ENCODE measurements at regions not wholly inside any gene's neighbourhood (a gene's known extent, or its start where the extent isn't known, plus 50 kb on each side); places are given as distances from the start of the nearest gene placed in this dataset.

- no peak for DNase-seq
Measured at GRCh38 chrX:69083361-69083760, 81.9 kb downstream of the PJA1 start.

- no peak for DNase-seq
Measured at GRCh38 chrX:69082753-69083150, 82.5 kb downstream of the PJA1 start.

GRCh38 chrX:69082055-69082752 is 83.0 kb downstream of the PJA1 start:
- no peak for DNase-seq

DNA sequence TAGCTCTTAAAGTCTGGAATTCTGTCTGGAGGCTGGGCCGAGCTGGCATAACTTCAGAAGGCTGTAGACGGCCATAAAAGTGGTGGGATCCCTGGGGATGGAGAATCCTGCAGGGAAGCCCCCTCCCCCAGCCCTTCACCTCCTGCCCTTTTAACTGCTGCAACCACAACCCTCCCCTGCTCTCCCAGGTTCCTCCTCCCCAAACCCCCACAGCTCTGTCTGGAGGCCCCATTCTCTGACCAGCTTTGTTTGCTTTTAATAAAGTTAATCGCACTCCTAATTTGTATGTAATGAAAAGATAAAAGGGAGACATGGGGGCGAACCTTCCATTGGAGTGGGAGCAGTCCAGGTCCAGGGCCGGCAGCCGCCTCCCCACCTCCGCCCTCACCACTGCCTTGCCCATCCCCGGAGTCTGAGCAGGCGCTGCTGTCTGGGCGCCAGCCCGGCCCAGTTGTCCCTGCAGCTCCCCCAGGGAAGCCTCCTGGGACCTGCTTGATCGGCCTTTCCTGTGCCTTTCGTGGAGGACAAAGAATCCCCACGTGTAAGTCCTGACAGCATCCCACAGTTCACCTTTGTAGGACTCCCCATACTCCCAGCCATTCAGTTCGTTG is 84.3 kb downstream of the PJA1 start:
- DNase-seq, result no peak

DNA sequence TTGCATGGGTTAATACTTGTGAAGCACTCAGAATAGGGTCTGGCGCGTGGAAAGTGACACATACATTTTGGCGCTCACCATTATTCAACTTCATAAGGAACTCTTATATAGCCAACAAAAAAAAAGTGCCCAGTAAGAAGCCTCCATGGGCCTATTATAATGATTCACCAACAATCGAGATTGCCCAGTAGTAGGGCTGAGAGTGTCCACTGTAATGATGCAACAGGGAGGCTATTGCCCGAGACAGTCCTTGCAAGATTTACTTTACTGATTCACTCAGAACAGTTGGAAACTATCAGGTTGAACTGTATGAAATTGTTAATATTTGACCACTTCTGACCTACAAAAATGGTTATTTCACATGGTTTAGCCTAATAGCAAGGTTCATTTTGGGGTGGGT is 86.0 kb downstream of the PJA1 start:
- no peak for DNase-seq

GRCh38 chrX:69077895-69078455 is 87.3 kb downstream of the PJA1 start:
- no peak for DNase-seq

GRCh38 chrX:69076088-69076487 is 89.2 kb downstream of the PJA1 start:
- no peak for DNase-seq

DNA sequence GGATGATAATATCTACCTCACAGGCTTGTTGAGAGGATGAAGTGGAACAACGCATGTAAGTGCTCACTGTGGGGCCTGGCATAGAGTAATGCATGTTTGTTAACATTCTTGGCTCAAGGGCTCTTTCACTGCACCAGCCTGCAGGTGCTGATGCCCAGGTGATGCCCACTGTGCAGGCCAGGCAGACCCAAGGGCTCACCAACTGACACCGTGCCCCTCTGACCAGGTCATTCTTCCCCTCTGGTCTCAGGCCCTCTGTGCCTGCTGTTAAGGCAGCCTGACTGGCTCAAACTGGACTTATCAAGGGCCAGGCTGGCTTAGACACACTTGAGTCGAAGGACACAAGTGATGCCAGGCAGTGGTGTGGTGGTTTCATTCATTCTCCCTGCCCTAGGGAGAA is 90.5 kb downstream of the PJA1 start:
- no peak for DNase-seq

DNA sequence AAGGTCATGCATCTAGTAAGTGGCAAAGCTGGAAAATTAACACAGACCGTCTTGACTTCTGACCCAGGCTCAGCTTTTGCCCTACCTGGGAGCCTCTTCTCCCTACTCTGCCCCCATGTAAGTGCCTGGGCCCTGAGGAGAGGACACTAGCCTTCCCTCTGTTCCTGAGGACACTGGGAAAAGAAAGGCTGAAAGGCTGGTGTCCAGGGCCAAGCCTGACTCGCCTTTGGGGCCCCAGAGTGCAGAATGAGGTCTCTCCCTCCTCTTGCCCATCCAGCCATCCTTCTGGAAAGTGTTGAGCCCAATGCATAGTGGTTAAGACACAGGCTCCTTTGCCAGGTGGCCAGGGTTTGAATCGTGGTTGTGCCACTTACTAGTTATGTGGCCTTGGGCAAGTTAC is 91.5 kb downstream of the PJA1 start:
- no peak for DNase-seq

DNA sequence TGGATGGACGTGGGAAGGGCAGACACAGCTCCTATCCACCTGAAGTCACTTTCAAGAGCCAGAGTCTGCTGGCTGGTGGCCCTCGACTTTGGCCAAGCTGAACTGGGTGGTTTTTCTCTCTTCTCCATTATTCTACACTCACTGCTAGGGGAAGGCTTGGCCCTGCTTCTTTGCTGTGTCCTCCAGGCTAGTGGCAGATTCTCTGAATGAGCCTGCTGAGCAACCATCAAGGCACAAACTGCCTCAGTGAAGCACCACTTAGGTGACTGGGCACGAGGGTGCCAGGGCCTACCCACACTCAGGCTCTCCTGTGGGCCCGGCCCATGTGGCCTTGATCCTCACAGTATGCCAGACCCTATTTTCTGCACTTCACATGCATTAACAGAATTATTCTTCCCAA is 92.0 kb downstream of the PJA1 start:
- no peak for DNase-seq

GRCh38 chrX:69072486-69073006 is 92.7 kb downstream of the PJA1 start:
- DNase-seq, result no peak

GRCh38 chrX:69070949-69071650 is 94.2 kb downstream of the PJA1 start:
- DNase-seq, result no peak

GRCh38 chrX:69069876-69070275 is 95.4 kb downstream of the PJA1 start:
- no peak for DNase-seq

- no peak for DNase-seq
Measured at GRCh38 chrX:69069086-69069445, 96.2 kb downstream of the PJA1 start.

DNA sequence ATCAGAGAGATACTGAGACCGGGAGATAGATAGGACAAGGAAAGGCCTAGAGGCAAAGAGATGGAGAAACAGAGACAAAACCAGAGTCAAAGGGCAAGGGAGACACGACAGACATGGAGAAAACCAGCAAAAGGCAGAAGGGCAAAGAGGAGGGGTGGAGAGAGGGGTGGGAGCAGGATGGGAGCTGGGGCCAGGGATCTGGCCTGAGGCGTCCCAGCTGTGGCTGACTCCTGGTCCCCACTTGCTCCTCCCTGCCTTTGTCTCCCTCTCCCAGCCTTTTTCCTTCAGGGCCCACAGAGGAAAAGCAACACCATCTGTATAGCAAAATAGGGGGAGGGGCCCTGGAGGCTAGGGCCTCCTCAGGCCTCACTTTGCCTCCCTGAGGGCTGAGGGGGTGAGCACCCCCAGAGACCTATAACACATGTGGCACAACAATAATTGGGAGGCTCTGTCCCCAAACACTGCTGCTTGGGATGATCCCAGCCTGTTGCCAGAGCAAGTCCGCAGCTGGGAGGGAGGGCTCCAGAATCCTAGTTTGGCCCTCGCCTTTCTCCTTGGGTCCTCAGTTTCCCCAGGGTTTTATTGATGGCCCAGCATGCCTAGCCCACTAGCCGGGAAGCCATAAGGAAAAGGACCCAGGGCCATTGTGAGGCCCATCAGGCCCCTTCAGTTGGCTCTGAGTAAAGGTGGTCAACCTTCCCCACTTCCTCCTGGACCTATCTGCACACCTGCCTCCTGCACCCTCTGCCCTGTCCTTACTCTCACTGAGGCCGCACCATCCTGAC is 96.8 kb downstream of the PJA1 start:
- no peak for DNase-seq

GRCh38 chrX:69067841-69068240 is 97.4 kb downstream of the PJA1 start:
- DNase-seq, result no peak

DNA sequence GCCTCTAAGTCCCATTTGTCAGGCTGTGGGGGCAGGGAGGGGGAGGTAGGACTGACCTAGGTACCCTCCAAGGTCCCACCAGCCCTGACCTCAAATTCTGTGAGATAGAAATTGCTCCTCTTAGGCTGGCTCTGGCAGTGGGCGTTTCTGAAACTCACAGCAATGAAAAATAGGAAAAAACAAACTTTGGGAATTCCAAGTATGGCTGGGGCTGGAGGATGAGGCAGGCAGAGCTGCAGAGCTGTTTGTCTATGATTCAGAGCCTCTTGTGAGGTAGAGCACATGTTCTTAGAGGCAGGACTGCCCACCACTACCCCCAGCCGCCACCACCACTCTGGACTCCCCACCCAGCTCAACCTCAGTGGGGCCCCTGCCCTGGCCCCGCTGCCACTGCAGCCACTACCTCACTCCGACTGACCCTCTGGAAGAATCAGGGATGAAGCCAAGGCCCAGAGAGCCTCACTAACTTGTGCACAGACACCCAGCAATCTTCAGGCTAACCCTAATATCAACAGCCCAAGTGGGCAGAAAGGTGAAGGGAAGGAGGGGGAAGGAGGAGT is 98.2 kb downstream of the PJA1 start:
- no peak for DNase-seq

DNA sequence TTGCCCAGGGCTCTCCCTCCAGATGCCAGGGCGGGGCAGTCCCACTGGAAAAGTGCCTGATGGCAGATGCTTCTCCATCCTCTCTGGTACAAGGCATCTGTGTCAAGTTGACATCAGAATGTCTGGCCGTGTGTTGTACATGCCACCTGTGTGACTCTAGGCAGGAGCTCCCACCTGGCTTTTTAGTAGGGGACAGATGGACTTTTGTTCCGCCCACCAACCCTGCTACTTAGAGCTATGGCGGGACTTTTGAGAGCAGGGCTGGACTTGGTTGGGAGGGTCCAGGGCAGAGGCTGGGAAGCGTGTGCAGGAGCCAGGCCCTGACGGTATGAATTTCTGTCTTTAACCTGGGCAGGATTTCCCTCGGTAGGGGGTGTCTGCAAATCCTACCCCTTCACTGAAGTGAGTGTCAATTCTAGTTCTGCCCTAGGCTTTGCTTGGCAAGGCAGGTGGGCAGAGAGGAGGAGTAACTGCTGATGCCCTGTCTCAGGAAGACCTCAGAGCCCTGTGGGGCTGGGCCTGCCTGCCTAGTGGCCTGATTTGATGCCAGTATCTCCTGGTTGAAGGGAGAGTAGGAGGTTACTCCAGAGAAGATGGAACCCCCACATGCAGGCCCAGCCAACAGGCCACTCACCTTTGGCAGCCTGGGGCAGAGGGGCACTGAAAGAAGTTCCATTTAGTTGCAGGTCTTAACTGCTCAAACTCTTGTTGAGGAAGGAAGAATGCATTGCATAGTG is 99.1 kb downstream of the PJA1 start:
- DNase-seq, result no peak

- DNase-seq, result no peak
Measured at GRCh38 chrX:69065451-69065850, 99.8 kb downstream of the PJA1 start.

DNA sequence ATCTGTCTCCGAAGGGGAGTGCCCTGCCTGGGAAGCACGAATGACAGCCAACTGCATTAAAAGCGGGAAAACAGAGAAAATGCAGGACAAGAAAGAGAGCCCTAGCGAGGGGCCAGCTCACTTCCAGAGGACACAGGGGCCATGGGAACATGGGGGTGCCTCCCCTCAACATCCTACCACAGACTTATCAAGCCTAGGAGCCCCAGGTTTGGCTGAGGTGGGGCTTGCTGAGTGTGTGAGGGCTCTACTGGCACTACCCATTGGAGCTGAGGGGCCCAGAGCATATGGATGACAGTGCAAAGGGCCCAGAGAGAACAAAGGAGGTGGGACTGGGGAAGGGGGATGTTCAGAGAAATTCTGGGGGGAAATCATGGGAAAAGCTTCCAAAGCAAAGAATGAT is 101.8 kb downstream of the PJA1 start:
- DNase-seq, result no peak

DNA sequence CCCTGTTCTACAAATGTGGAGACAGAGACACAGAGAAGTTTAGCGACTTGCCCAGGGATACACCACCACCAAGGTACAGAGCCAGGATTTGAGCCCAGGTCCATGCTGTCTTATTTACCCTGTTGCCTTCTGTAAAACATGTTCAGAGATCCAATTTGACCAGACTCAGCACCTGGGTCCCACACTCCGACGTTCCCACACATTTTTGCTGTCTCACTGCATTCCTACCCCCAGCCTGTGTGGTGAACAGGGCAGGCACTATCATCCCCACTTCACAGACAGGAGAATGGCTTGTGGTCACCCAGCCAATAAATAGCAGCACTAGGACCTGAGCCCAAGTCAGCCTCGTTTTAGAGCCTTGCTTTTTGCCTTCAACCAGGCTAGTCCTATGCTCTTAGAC is 102.8 kb downstream of the PJA1 start:
- no peak for DNase-seq
